ENCODE measurements at regions not wholly inside any gene's neighbourhood (a gene's known extent, or its start where the extent isn't known, plus 50 kb on each side); places are given as distances from the start of the nearest gene placed in this dataset.
"Not testable (repeated sequence)": the region's sequence is repeated elsewhere in the genome, so short reads cannot be mapped to it uniquely, and the experiment has no call there.

DNA sequence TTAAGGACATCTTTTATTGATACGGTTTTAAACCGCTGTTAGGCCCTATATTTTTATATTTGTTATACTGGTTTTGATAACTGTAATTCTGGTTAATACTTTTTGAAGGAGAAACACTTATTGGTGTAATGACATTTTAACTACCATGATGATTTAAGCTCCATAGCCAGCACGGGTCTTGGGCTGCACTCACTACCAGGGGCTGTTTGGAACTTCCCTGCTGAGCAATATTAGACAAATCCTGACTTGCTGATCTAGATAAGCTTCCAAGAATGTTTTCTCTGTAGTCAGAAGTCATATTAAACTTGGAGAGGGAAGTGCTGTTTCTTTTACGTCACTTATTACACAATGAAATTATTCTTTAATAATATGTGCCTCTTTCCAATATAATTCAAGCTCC, 540.0 kb upstream of the GRAMD2B start:
- Mint-ChIP-seq H3K27ac (no peak overlapping the region), H3K36me3 (ENCODE audit: low read depth) (no peaks in the 10 kb centered on the region), H3K9me3 (peaks cover 3% of the 10 kb centered on the region), H3K27me3 (no peaks in the 10 kb centered on the region), H3K4me3 (no peak overlapping the region), H3K4me1 (no peaks in the 10 kb centered on the region)
- no peak for ATAC-seq (replicated peaks)

DNA sequence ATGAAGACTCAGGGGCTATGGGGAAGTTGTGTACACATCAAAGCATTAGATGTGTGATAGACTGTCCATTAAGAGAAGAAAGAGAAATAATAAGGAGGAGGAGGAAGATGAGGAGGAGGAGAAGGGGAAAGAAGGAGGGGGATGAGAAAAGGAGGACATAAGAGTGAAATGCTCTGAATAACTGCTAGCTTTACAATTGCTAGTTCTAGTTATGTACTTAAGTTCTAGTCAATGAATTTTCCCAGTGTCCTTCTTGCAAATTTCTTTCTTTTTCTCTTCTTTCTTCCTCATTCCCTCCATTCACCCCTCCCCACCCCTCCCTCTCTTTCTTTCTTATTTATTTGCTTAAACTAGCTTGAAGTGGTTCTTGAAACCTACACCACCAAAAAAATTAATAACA, 534.9 kb upstream of the GRAMD2B start:
- no peaks in the 10 kb centered on the region for H3K4me1 Mint-ChIP-seq
- H3K9me3 Mint-ChIP-seq, result peaks cover 15% of the 10 kb centered on the region
- ATAC-seq (replicated peaks), result no peak
- no peak overlapping the region for H3K27ac Mint-ChIP-seq
- no peak overlapping the region for H3K4me3 Mint-ChIP-seq
- H3K27me3 Mint-ChIP-seq, result no peaks in the 10 kb centered on the region
- H3K36me3 Mint-ChIP-seq (ENCODE audit: low read depth), result no peaks in the 10 kb centered on the region

DNA sequence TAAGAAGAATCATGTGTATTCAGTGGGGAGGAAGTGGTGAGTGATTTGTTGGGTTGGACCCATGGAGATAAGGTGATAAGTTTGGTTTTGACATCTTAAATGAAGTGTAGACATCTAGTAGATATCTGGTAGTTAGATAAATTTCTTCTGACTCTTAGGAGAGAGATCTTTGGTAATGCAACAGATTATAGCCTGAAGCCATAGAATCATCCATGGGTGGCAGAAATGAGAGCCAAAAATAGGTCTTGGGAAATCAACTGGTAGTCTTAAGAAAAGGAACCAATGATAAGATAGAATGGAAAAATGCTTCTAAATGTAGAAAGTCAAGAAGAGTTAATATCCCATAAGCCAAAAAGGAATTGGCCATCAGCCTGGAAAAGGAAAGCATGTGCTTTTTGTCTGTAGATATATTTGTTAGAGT, 532.7 kb upstream of the GRAMD2B start:
- Mint-ChIP-seq H3K36me3 (ENCODE audit: low read depth) (no peaks in the 10 kb centered on the region), H3K27ac (no peak overlapping the region), H3K4me1 (no peaks in the 10 kb centered on the region), H3K27me3 (no peaks in the 10 kb centered on the region), H3K9me3 (peaks cover 18% of the 10 kb centered on the region), H3K4me3 (no peak overlapping the region)
- ATAC-seq (replicated peaks), result no peak

DNA sequence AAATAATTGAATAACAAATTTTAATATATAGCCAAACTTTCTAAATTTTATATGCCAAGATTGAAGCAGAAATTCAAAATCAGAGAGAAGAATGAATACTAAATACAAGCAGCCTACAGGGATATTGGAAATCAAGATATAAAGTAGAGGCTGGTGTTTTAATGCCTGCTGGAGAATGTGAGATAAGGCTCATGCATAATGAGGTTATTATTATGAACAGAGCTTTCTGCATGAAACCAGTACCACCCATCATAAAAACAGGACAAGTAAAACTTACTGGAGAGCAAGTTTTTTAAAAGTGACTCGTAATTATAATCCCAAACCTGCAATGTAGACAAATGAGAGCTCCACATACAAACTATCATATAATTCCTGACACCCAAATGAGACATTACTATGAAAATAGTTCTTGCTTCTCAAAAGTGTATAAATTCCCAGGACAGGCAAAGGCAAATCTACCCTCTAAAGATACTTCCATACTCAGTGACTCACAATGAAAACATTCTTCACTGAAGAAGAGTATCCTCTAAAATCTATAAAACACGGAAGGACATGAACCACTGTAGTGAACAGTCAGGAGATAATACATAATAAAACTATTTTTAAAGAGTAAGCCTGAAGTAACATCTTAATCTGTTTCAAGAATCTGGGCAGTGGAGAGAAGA, 532.0 kb upstream of the GRAMD2B start:
- Mint-ChIP-seq H3K27me3 (no peaks in the 10 kb centered on the region), H3K27ac (no peak overlapping the region), H3K4me3 (no peak overlapping the region), H3K9me3 (peaks cover 18% of the 10 kb centered on the region), H3K36me3 (ENCODE audit: low read depth) (no peaks in the 10 kb centered on the region), H3K4me1 (no peaks in the 10 kb centered on the region)
- no peak for ATAC-seq (replicated peaks)

DNA sequence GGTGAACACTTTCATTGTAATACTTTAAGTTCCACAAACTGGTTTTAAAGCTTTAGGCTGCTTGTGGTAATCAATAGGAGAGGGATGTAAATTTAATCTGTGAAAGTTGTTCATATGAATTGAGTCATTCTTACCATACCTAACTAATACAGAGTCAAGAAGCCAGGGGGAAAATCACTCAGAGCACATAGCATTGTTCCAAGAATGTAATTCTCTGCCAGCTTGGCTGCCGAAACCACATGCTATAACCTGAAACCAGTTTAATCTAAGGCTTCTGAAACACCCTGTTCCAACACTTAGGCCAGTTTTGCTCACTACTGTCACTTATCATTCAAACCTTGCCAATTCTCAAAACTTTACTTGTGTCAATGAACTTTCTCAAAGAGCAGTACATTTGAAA, 528.8 kb upstream of the GRAMD2B start:
- Mint-ChIP-seq H3K4me1 (no peaks in the 10 kb centered on the region), H3K4me3 (no peak overlapping the region), H3K27me3 (no peaks in the 10 kb centered on the region), H3K27ac (no peak overlapping the region), H3K36me3 (ENCODE audit: low read depth) (no peaks in the 10 kb centered on the region), H3K9me3 (peaks cover 15% of the 10 kb centered on the region)
- ATAC-seq (replicated peaks), result no peak

DNA sequence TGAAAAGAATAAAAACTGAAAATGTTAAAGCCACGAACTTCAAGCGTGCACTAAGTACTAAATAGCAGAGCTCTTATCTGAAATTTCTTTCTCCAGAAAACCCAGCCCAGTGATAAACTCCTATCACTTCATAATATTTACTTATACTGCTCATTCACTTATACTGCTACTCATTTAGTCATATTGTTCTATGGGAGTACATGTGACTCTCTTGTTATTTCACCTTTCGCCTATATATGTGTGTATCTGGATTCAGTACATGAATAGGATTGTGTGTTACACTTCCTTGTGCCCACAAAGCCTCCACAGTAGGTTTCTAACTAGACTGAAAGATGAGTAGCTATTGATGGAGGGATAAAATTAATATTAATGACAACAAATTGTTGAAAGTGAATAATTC, 526.8 kb upstream of the GRAMD2B start:
- H3K36me3 Mint-ChIP-seq (ENCODE audit: low read depth), result no peaks in the 10 kb centered on the region
- H3K4me1 Mint-ChIP-seq, result no peaks in the 10 kb centered on the region
- no peak overlapping the region for H3K4me3 Mint-ChIP-seq
- no peak overlapping the region for H3K27ac Mint-ChIP-seq
- ATAC-seq (replicated peaks), result no peak
- peaks cover 9% of the 10 kb centered on the region for H3K9me3 Mint-ChIP-seq
- H3K27me3 Mint-ChIP-seq, result no peaks in the 10 kb centered on the region

DNA sequence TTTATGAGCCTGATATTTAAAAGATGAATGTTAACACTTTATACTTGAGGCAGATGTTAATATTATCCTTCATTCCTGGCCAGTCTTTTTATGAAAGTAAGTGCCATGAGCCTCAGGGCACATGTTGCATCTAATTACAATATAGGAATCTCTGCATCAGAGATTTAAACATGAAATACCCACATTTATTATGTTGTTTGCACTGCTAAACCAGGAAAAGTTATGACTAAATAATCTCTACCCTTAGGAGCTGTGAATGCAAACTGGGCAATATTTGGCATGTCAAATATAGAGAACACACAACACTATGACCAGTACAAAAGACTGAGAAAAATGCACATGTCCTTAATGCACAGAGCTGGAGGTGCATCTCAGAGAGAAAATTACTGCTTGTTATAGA, 526.1 kb upstream of the GRAMD2B start:
- peaks cover 11% of the 10 kb centered on the region for H3K9me3 Mint-ChIP-seq
- no peaks in the 10 kb centered on the region for H3K4me1 Mint-ChIP-seq
- no peaks in the 10 kb centered on the region for H3K27me3 Mint-ChIP-seq
- no peaks in the 10 kb centered on the region for H3K36me3 Mint-ChIP-seq (ENCODE audit: low read depth)
- ATAC-seq (replicated peaks), result no peak
- H3K27ac Mint-ChIP-seq, result no peak overlapping the region
- H3K4me3 Mint-ChIP-seq, result no peak overlapping the region

DNA sequence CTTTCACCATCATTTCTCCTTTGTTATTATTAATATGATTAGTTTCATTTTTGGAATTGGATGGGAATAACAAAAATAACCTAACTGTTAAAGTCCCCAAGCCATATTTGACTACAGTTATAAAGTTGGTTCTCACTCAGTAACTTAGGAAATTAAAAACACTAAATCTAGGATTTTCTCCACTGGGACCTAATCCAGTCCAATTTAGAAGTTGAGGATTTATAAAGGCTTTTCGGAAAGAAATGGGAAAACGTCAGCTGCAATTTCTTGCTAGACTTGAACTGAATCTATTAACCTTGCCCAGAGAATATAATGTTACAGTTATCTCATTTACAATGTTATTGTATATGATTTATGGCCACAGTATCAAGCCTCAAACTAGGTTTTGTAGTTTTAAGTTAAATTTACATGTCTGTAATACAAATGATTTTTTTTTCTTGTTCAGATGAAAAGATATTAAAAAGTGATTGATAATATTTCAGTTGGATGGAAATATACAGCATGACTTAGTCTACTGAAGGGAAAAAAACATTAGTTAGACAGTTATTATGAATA, 524.3 kb upstream of the GRAMD2B start:
- Mint-ChIP-seq H3K27ac (no peak overlapping the region), H3K36me3 (ENCODE audit: low read depth) (no peaks in the 10 kb centered on the region), H3K9me3 (peaks cover 6% of the 10 kb centered on the region), H3K27me3 (no peaks in the 10 kb centered on the region), H3K4me1 (no peaks in the 10 kb centered on the region), H3K4me3 (no peak overlapping the region)
- no peak for ATAC-seq (replicated peaks)

DNA sequence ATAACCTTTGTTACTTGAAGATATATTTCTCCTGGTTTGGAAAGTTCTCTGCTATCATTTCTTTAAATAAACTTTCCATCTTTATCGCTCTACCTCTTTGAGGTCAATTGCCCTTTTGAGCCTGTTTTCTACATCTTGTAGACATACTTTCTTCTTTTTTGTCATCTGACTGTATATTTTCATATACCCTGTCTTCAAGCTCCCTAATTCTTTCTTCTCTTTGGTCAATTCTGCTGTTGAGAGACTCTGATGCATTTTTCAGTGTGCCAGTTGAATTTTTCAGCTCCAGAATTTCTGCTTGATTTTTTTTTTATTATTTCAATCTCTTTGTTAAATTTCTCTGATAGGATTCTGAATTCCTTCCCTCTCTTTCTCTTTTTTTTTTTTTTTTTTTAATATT, 511.2 kb upstream of the GRAMD2B start:
- Mint-ChIP-seq H3K27me3 (no peaks in the 10 kb centered on the region), H3K4me1 (no peaks in the 10 kb centered on the region), H3K4me3 (no peak overlapping the region), H3K36me3 (ENCODE audit: low read depth) (no peaks in the 10 kb centered on the region), H3K27ac (no peak overlapping the region), H3K9me3 (peaks cover 19% of the 10 kb centered on the region)
- ATAC-seq (replicated peaks), result no peak

DNA sequence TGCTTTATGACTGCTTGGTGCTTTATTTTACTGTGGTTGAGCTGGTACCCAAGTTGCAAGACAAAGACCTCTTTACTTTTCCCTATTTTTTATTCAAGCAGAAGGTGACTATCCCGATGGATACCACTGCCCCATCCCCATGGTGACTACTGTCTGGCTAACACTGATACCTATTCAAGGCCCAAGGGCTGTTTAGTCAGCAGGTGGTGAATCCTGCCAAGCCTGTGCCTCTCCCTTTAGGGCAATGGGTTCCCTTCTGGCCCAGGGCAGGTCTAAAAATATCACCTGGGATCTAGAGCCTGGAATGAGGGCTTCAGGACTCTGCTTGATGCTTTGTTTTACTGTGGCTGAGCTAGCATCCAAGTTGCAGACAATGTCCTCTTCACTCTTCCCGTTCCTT, 510.0 kb upstream of the GRAMD2B start:
- Mint-ChIP-seq H3K4me1 (no peaks in the 10 kb centered on the region), H3K4me3 (no peak overlapping the region), H3K36me3 (ENCODE audit: low read depth) (no peaks in the 10 kb centered on the region), H3K9me3 (peaks cover 18% of the 10 kb centered on the region), H3K27me3 (no peaks in the 10 kb centered on the region), H3K27ac (no peak overlapping the region)
- no peak for ATAC-seq (replicated peaks)

DNA sequence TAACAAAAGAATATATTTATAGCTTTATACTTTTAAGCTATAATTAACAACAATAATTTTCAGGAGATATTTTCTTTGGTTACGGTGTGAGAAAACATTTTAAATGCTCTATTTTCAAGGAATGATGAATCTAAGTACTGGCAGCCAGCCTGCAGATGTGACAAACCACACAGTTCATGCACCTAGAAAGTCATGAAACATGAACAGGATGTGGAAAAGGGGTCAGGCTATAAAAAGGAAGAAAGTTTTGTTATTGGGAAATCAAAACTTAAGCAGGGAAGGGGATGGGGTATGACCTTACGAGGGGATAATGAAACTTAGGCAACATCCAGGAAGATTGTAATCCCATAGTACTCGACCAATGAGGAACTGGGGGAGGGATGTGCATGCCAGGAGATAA, 508.7 kb upstream of the GRAMD2B start:
- Mint-ChIP-seq H3K9me3 (peaks cover 18% of the 10 kb centered on the region), H3K27ac (no peak overlapping the region), H3K4me3 (no peak overlapping the region), H3K36me3 (ENCODE audit: low read depth) (no peaks in the 10 kb centered on the region), H3K27me3 (no peaks in the 10 kb centered on the region), H3K4me1 (no peaks in the 10 kb centered on the region)
- ATAC-seq (replicated peaks), result no peak

DNA sequence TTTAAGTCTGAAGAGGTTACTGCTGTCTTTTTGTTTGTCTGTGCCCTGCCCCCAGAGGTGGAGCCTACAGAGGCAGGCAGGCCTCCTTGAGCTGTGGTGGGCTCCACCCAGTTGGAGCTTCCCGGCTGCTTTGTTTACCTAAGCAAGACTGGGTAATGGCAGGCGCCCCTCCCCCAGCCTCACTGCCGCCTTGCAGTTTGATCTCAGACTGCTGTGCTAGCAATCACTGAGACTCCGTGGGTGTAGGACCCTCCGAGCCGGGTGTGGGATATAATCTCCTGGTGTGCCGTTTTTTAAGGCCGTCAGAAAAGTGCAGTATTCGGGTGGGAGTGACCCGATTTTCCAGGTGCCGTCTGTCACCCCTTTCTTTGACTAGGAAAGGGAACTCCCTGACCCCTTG, 499.3 kb upstream of the GRAMD2B start:
- H3K27ac Mint-ChIP-seq, result not testable (repeated sequence)

DNA sequence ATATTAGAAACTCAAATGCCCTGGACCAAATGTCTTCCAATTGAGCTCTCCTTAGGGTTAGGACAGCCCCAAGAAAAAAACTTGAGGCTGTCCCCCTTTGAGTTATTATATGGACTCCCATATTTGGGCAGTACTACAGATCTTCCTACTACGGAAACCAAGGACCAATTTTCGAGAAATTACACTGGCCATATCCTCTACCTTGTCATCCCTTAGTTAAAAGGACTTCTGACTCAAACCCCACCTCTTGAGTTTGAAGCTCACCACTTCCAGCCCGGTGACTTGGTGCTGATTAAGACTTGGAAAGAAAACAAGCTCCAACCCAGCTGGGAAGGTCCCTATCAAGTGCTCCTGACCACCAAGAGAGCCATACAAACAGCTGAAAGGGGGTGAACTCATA, 497.0 kb upstream of the GRAMD2B start:
- Mint-ChIP-seq H3K4me3 (no peak overlapping the region), H3K9me3 (no peaks in the 10 kb centered on the region), H3K27ac (no peak overlapping the region), H3K4me1 (no peaks in the 10 kb centered on the region), H3K36me3 (ENCODE audit: low read depth) (no peaks in the 10 kb centered on the region), H3K27me3 (no peaks in the 10 kb centered on the region)
- ATAC-seq (replicated peaks), result no peak

More for the DNA sequence above, 499.3 kb upstream of the GRAMD2B start:
- H3K36me3 Mint-ChIP-seq (ENCODE audit: low read depth); H3K27me3 Mint-ChIP-seq; H3K9me3 Mint-ChIP-seq; H3K4me3 Mint-ChIP-seq; ATAC-seq (replicated peaks); H3K4me1 Mint-ChIP-seq: not testable (repeated sequence)

DNA sequence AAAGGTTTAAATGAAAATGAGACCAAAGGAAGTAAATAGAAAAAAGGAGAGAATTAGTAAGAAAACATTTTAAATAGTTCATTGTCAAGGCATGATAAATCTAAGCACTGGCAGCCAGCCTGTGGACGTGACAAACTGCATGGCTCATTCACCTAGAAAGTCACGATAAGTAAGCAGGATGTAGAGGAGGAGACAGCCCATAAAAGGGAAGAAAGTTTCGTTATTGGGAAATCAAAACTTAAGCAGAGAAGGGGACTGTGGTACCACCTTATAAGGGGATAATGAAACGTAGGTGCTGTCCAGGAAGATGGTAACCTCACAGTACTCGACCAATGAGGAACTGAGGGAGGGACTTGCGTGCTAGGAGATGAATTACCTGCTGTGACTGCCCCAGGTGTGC, 494.5 kb upstream of the GRAMD2B start:
- H3K4me3 Mint-ChIP-seq, result no peak overlapping the region
- no peaks in the 10 kb centered on the region for H3K27me3 Mint-ChIP-seq
- no peaks in the 10 kb centered on the region for H3K36me3 Mint-ChIP-seq (ENCODE audit: low read depth)
- ATAC-seq (replicated peaks), result no peak
- no peaks in the 10 kb centered on the region for H3K4me1 Mint-ChIP-seq
- H3K27ac Mint-ChIP-seq, result no peak overlapping the region
- no peaks in the 10 kb centered on the region for H3K9me3 Mint-ChIP-seq

DNA sequence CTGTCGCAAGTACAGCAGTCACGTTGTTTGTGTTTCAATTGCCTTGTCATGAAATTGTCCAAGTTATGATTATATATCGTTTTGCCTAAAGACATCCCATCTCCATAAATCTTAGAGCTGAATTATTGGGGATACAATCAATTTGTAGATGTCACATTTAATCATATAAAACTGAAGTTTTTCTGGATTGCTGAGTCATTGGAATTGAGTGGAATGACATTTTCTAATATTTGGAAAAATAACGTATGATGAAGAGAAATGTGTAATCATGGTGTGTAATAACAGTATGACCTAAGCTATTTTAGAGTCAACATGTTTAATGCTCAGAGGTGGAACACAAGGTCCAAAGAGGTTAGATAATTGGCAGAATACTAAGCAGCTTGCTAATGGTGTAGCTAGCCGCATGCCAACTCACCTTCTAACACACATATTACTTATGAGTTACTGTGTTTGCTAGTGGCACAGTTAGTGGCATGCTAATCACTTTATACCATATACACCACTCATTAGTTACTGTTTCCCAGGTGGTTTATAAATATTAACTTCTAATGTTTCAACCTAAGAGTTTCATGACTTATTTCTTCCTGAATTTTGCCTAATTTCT, 473.1 kb upstream of the GRAMD2B start:
- H3K4me1 Mint-ChIP-seq, result no peaks in the 10 kb centered on the region
- H3K27me3 Mint-ChIP-seq, result no peaks in the 10 kb centered on the region
- peaks cover 3% of the 10 kb centered on the region for H3K9me3 Mint-ChIP-seq
- no peak overlapping the region for H3K4me3 Mint-ChIP-seq
- ATAC-seq (replicated peaks), result no peak
- H3K36me3 Mint-ChIP-seq (ENCODE audit: low read depth), result no peaks in the 10 kb centered on the region
- H3K27ac Mint-ChIP-seq, result no peak overlapping the region

All from activated T-helper 17 cell treated with anti-CD3 and anti-CD28 coated beads, Interleukin-2, amount 50 U/mL, for 72 hours (primary cell).